ENCODE measurements at regions not wholly inside any gene's neighbourhood (a gene's known extent, or its start where the extent isn't known, plus 50 kb on each side); places are given as distances from the start of the nearest gene placed in this dataset.
"Not testable (repeated sequence)": the region's sequence is repeated elsewhere in the genome, so short reads cannot be mapped to it uniquely, and the experiment has no call there.

DNA sequence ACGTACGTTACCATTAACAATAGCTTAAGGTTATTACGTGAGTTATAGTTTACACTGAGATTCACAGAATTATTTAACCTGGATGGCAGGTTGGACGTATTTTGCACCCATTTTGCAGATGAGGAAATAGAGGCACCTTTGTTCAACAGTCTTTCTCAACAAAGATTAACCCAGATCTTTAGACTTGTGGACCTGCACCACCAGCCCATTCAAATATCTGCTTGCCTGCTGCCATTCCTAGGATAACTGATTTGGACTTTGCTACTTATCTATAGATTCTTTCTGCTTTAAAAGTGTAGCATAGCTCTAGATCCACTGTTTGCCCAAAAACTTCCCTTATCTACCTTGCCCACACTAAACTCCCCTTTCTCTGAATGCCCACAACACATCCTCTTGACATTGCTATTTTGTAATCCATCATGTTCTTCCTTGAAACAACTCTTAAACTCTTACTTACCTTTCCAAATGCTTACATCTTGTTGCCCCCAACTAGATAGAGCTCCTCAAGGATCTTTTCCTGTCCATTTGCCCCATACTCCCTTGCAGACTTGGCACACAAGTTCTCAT is 56.4 kb upstream of the TNFAIP3 start:
- no peak for DNase-seq

DNA sequence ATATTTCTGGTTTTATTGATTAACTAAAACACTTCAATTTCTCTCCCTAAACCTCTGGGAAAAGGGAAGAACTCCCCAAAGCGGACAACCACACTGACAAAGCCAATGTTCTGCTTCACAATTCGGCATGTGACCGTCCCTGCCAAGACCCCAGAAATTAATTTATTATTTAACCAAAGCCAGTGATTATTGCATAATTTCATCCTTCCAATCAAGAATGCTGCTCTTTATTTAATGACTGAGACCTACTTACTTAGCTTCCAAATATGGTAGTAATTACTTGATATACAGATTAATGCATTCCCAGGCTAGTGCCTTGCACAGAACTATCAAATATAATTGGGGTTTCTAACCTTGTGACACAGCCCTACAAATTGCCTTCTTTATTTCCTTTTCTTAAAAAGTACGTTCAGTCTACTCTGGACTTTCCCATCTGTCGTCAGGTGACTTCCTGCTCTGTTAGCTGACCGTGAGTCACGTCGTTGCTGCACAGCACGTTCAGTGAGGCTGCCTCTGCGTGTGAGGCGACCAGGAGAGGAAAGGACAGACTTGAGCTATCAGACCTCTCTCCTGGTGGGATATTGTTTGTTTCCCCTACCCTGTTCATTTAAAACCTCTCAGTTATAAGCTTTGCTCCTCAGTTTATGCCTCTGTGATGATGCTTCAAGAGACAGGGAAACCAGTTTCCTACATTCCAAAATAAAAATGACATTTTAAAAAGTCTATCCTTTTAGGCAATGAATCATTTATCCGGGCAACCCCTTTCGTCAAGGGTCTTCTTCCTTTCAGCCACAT is 55.7 kb upstream of the TNFAIP3 start:
- peak; percentile 69 for DNase-seq

DNA sequence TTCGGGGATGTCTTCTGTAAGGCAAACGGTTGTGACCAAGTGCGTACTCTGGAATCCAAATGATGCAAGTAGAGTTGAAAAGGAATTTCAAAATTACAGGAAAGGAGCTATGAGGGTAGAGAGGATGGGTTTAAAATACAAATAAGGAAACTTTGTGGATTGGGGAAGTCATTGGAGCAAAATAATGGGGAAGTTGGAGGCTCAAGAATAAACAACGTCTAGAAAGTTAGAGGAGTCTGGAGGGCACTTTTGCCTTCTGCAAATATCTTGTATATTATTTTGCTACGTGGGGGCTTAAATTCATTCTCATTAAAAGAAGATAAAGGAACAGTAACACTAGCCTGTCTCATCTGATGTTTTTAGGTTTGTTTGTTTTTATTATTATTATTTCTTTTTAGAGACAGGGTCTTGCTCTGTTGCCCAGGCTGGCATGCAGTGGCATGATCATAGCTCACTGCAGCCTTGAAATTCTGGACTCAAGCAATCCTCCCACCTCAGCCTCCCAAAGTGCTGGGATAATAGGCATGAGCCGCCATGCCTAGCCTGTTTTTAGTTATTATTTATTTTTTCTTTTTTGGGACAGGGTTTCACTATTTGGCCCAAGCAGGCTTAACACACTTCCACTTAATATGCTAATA is 55.0 kb upstream of the TNFAIP3 start:
- DNase-seq = no peak

DNA sequence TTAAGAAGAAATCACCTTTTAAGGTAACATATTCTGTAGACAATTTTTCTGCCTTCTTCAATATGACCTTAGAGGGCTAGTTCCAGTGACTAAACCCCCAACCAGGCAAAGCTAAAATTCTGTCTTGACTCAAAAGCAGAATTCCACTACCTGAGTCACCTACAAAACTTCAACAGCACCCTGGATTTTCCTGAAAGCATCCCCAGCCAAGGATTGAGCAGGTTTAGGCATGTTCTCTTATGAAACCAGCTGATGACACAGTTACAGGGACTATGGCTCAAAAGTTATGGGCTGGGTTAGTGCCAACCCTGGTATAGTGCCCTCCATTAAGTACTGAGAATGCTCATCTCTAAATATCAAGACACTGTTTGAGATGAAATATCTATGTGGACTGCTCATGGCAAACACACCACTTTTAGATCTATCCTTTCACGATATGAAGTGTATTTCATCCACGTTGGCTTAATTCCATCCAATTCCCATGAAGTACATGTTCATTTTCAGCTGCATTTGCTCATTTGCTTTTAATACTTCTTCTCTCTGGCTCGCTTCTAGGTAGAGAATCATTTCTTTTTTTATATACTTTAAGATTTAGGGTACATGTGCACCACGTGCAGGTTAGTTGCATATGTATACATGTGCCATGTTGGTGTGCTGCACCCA is 53.6 kb upstream of the TNFAIP3 start:
- DNase-seq = no peak

DNA sequence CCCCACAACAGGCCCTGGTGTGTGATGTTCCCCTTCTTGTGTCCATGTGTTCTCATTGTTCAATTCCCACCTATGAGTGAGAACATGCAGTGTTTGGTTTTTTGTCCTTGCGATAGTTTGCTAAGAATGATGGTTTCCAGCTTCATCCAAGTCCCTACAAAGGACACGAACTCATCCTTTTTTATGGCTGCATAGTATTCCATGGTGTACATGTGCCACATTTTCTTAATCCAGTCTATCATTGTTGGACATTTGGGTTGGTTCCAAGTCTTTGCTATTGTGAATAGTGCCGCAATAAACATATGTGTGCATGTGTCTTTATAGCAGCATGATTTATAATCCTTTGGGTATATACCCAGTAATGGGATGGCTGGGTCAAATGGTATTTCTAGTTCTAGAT is 53.0 kb upstream of the TNFAIP3 start:
- DNase-seq = not testable (repeated sequence)

DNA sequence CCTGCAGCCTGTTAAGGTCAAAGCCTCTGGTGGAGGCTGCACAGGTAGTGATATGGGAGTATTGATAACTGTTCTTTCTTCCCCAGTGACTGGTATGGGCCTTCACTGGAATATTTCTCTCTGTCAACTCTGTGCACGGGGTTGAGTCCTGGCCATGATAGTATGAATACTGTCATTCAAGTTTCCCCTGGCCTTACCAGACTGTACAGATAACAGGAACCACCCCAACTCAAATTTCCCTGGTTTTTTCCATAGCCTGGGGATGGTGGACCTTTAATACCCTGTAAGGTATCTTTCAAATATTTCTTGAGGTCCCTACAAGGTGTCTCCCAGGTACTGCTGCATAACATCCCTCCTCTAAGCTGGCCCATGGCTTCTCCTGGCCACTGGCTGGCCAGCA is 51.4 kb upstream of the TNFAIP3 start:
- no peak for DNase-seq

DNA sequence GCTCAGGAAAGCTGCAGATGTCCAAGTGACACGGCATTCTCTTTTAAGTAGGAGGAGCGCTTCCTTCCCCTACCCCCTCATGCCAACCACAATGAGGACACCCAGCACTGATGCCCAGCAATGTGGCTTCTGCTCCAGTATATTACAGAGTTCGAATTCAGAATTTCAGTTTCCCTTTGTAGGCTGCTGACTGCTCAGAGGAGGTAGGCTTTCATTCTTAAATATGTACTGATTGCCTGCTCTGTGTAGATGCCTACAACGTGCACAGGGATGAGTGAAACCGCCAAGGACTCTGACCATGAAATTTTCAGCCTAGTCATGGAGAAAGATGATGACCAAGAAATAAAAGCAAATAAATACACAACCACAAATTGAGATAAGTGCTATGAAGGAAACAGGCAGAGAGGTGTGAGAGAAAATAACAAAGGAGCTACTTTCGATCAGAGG is 50.9 kb upstream of the TNFAIP3 start:
- DNase-seq = no peak

DNA sequence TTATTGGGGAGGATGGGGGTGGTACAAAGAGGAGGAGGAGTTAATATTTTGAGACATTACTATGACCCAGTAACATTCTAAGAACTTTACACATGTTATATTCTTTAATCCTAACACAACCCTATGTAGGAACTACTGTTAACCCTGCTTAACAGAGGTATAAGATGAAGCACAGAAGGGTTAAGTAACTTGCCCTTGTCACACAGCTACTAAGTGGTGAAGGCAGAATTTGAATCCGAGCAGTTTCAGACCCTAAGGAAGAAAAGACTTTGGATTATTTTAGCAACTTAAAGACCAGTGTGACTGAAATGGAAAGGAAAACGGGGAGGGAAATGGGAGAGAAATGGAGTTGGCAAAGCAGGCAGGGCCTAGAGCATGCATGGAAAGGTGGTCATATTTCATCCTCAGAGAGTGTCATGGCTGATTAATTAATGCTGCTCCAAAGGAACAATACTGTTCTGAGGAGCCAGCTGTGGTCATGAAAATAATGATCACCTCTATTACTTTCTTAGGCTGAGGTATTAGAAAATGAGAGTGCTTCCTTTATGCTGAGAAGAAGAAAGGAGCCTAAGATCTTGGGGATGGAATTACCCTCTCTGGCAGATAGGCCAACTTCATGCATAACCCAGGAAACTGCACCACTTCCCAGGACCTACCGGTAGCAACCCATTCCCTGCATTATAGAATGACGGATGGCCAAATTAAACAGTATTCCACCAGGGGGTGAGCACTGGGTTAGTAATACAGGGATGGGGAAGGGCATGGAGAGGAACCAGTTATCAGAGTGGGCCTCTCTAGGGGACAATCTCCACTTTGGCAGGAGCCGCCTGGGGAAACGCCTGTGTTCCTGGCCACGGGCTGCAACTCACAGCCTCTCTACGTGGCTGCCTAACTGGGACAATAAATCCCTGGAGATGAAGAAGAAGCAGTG is 50.1 kb upstream of the TNFAIP3 start:
- DNase-seq = no peak
